ELR (cell line): ENCODE measurements at regions not wholly inside any gene's neighbourhood (a gene's known extent, or its start where the extent isn't known, plus 50 kb on each side); places are given as distances from the start of the nearest gene placed in this dataset.

Experiments
- DNase-seq: peaks from one replicate; pipeline ENCODE4 v3.0.0-alpha.2; 2015; ENCODE audit warnings: low read depth

DNA sequence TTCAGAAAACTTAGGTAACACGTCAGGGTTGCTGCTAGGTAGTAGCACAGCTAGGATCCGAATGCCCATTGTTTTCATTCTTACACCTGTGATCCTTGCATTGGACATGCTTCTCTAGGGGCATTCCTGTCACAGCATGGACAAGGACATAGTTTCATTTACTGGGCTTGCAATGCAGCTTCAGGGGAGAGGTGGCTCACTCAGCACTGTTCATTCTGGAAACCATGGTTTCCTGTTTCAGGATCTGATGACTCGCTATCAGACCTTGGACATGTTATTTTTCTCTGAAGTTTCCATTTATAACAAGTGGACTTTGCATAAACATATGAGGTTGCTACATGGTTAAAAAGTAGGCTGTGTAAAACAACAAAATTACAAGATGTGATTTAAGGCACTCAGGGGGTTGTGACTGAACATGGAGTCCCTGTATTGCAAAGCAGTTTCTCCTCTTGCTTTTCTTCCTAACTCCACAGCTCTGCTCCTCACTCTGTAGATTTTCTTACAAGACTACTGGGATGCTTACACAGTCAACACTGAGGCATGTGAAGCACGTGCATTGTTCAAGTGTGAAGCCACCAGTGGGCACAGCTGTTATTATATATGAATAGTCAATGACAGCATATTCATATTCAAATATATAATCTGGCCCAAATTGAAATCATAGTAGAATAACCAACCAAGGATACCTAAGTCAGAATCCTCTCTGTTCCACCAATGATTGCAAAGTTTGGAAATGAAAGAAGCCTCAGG, 66.1 kb upstream of the STK32A start:
- peak; percentile 8 for DNase-seq

DNA sequence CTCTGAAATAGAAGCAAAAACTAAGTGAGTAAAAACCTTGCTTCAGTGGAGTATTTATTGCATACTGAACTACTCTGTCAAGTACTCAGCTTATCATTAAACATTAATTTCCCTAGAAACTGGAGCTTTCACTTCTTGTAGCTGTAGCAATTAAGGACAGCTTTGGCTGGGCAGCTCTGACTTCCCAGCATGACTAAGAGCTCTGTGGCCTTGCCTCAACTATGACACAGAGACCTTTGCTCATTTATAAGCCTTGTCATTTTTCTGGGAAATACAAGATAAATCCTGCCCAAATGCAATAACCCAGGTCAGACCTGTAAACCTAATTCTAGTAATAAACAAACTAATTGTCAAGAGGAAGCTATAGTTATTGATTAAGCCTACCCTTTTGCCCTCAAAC, 65.4 kb upstream of the STK32A start:
- peak; percentile 8 for DNase-seq

DNA sequence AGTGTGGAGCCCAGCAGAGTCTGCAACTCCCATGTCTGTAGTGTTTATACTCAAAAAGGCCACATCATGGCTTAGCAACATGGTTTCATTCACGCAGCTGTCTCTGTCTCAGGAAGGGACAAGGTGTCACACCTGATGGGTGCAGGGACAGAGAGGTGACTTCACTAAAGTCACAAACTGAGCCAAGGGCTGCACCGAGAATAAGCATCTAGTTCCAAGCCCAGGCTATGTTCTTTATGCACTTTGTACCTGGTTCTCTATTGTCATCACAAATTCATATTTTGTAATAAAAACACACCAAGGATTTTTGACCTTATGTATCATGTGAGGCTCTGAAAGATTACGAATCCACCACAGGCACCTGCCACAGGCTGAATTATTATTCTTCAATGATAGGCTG, 64.9 kb upstream of the STK32A start:
- no peak for DNase-seq

DNA sequence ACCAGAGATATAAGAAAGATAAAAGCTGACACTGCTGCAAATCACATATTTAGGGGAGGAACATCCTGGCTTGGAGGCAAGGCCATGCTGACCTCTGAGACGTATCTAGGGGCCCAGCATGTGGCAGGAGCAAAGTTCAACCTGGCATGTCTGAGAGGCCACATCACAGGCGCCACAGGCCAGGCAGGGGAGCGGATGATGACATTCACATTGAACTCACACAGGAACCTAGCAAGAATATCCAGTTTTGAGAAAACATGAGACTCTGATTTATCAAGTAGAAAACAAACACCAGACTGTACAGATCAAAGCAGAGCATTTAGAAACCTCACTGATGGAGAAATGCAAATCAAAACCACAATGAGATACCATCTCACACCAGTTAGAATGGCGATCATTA, 64.2 kb upstream of the STK32A start:
- DNase-seq = no peak

DNA sequence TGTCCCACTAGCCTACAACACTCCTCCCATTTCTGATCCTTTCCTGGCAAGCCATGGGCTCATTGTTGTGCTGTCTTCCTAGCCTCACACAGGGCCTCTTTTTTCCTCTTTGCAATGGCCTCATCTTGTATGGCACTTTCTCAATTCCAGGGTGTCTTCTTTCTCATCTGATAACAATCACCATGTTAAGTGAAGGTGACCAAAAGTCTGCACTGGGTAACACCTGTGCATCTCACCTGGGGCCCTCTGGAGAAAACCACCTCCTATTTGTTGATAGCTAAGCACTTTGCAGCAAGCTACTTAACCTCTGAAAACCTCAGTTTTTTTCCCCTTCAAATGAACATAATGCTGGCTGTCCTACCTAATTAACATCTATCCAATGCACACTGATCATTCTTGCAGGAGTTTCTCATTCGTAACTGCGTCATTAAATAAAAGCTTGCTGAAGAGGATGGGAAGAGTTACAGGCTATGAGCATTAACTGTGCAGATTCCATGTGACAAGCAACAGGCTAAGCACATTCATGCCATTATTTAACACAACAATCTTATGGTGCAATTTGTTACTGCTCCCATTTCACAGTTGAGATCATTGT, 60.1 kb upstream of the STK32A start:
- no peak for DNase-seq

DNA sequence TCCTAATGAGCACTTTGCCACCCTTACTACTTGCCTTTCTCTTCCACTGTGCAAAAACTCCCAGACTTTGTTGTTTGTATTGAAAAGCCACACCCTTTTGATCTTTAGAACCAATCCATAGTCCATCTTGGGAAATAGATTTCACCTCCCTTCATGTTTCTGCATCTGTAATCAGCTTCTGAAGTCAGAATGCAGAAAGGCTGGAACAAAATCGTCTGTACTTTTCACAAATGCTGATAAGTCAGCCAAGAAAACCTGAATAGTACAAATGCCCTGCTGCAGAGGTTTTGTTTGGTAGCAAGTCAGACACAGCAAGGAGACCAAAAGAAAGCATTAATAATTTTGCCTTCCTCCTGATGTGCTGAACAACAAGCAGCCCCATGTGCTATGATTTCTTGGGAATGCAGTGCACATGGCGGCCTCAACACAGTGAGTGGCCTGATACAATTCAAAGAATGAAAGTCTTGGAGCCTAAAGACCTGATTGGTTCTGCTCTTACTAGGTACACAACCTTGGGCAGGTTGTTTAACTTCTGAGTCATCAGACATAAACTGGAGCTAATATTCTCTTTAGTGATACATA, 59.2 kb upstream of the STK32A start:
- no peak for DNase-seq

DNA sequence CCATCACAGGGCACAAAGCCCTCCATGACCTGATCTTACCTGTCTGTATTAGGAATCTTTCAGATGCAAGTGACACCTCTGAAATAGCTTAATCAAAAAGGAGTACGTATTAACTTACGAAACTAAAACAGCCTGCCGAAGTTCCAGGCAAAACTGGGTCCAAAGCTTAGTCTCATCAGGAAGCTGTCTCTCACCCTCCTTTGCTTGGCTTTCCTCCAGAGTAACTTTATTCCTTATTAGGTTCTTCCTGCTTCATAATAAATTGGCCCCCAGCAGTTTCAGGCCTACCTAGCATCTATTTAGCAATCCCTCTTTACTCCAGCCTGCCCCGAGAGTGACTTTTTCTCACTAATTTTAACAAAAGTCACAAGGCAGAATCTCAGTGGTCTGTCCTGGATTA, 58.4 kb upstream of the STK32A start:
- DNase-seq = no peak

DNA sequence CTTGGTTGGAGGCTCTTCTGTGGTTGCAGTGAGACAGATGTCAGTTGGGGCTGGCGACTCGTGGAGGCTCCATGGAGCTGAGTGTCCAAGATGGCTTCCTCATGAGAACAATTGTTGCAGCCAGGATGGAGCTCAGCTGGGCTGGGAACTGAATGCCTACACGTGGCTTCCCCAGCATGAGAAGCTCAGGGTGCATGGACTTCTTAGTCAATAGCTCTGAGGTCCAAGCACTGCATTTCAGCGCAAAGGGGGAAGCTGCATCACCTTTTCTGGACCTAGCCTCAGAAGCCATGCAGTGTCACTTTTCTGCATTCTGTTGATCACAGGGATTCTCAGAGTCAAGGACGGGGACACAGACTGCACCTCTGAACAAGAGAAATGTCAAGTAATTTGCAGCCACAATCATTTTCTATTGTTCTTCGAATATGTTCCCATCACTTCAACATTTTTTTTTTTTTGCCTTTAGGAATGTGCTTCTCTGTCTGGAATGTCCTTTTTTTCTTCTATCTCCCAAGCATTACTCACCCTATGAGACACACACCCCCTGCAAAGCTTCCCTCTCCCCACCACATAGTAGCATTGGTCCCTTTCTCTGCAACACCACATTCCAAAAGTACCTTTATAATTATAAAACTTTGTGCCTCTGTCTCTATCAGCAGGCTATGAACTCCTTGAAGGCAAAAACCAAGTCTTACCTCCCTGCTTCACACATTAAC, 57.5 kb upstream of the STK32A start:
- DNase-seq = peak; percentile 27

DNA sequence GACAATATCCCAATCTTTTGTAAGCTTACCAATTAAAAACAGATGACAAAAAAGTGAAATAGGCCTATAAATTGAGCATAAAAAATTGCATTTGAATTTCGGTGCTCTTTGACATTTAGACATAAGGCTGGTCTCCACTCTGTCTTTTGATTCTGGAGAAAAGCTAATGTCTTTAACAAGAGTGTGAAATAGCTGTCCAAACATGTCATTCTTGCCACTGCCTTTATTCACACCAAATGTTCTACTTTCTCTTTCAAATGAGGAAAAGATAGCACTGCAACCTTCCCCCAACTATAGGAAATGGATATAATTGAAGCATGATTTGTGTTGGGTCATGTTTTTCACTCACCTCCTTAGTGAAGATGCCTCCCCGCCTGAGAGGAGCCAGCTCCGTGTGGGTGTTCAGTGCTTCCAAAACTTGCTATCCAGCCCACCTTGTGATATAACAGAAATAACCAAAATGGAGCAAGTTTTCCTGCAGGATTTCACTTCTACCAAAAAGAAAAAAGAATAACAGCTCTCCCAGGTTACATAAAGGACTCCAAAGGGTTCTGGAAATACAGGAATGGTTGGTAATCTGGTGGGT, 55.2 kb upstream of the STK32A start:
- no peak for DNase-seq

DNA sequence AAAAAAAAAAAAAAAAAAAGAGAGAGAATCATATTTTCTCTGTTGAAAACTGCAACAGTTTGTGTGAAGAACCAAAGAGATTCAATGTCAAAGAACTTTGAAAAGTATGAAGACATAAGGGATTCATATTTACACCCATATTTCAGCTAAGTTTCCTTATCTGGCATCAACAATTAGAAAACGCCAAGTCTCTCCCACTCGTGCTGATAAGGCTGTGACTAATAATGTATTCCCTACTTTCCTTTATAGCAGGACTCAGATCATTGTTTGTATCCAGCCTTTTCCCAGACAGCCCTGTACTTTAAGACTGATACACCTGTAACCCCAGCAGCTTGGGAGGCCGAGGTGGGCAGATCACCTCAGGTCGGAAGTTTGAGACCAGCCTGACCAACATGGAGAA, 54.1 kb upstream of the STK32A start:
- no peak for DNase-seq
